Mammary epithelial cell (primary cell): ENCODE measurements at regions not wholly inside any gene's neighbourhood (a gene's known extent, or its start where the extent isn't known, plus 50 kb on each side); places are given as distances from the start of the nearest gene placed in this dataset.

Source experiments
- CTCF ChIP-seq, 2 donors: IDR thresholded peaks in 1 of 2; conservative IDR thresholded peaks in 1 of 2; 2 replicates each; pipeline ENCODE4 v1.5.1; 2011 to 2012; ENCODE audit warnings: inconsistent platforms in 2 of 2, low read length in 2 of 2, mild to moderate bottlenecking in 2 of 2, control low read depth in 1 of 2, low read depth in 1 of 2; ENCODE audit not compliant: insufficient read depth in 1 of 2; ENCODE audit errors: extremely low read depth in 1 of 2
- EZH2 ChIP-seq: IDR thresholded peaks from 2 replicates; pipeline ENCODE4 v1.6.1; 2012; ENCODE audit warnings: low read length, inconsistent platforms, borderline replicate concordance

GRCh38 chr15:39127925-39128617 is 452.8 kb upstream of the THBS1 start:
- TF ChIP-seq CTCF (conservative IDR thresholded peaks at IDR 0.05 in 1 of 2, IDR thresholded peaks at IDR 0.05 in 1 of 2; ENCODE audit: extremely low read depth in 1 of 2, insufficient read depth in 1 of 2, low read depth in 1 of 2, low read length in 2 of 2) (no peak), EZH2 (no peak)
